Spleen (tissue), 11 donors: ENCODE measurements at regions not wholly inside any gene's neighbourhood (a gene's known extent, or its start where the extent isn't known, plus 50 kb on each side); places are given as distances from the start of the nearest gene placed in this dataset.

Source experiments
- DNase-seq: peaks from one replicate; pipeline ENCODE4 v3.0.0-alpha.2; 2020
- H3K27ac ChIP-seq, 8 donors: fragments of 200-600 bp; sonication (generic) in 7 of 8; 1 replicate in 4 of 8; 2 replicates in 4 of 8; pipeline versions ENCODE4 v1.5.0 to v1.8.0; 2016 to 2021; ENCODE audit warnings: inconsistent platforms in 4 of 8, mild to moderate bottlenecking in 4 of 8, moderate library complexity in 1 of 8
- H3K27me3 ChIP-seq, 7 donors: fragments of 200-600 bp; sonication (generic) in 6 of 7; replicated peaks in 1 of 7; 1 replicate in 4 of 7; 2 replicates in 3 of 7; pipeline versions ENCODE4 v1.5.0 to v1.8.0; 2016 to 2021; ENCODE audit warnings: inconsistent platforms in 3 of 7, mild to moderate bottlenecking in 1 of 7
- H3K36me3 ChIP-seq, 6 donors: fragments of 200-600 bp; sonication (generic) in 5 of 6; 1 replicate in 4 of 6; 2 replicates in 2 of 6; pipeline versions ENCODE4 v1.5.0 to v1.8.0; 2016 to 2021; ENCODE audit warnings: inconsistent platforms in 2 of 6
- H3K4me1 ChIP-seq, 6 donors: fragments of 200-600 bp; sonication (generic) in 5 of 6; 1 replicate in 3 of 6; 2 replicates in 3 of 6; pipeline versions ENCODE4 v1.5.0 to v1.8.0; 2016 to 2021; ENCODE audit warnings: inconsistent platforms in 3 of 6
- H3K4me3 ChIP-seq, 8 donors: fragments of 200-600 bp; sonication (generic) in 7 of 8; 1 replicate in 4 of 8; 2 replicates in 4 of 8; pipeline versions ENCODE4 v1.5.0 to v1.8.0; 2016 to 2021; ENCODE audit warnings: inconsistent platforms in 4 of 8, mild to moderate bottlenecking in 4 of 8, moderate library complexity in 2 of 8
- H3K9me3 ChIP-seq, 8 donors: fragments of 200-600 bp; sonication (generic) in 7 of 8; 1 replicate in 4 of 8; 2 replicates in 4 of 8; pipeline versions ENCODE4 v1.5.0 to v1.8.0; 2016 to 2021; ENCODE audit warnings: inconsistent platforms in 4 of 8
- CTCF ChIP-seq, 11 experiments: fragments of 200-600 bp in 7 of 11; fragments of 450-650 bp in 4 of 11; sonication (generic) in 4 of 11; IDR thresholded peaks in 8 of 11; conservative IDR thresholded peaks in 3 of 11; 1 replicate in 7 of 11; 2 replicates in 4 of 11; pipeline versions ENCODE4 v1.4.0 to v1.8.0; 2016 to 2021; ENCODE audit warnings: antibody characterized with exemption in 11 of 11, inconsistent platforms in 4 of 11, mild to moderate bottlenecking in 1 of 11
- POLR2A ChIP-seq, 3 donors: fragments of 450-650 bp; IDR thresholded peaks; one replicate each; pipeline ENCODE4 v1.5.1; 2017; ENCODE audit warnings: antibody characterized with exemption in 3 of 3, mild to moderate bottlenecking in 1 of 3
- POLR2AphosphoS5 ChIP-seq, 3 donors: sonication (generic); formaldehyde crosslinking; IDR thresholded peaks; one replicate each; pipeline ENCODE4 v1.5.1; 2017; ENCODE audit warnings: antibody characterized with exemption in 3 of 3
- WGBS, 5 donors: extraction: QIAGEN DNeasy Blood & Tissue Kit in 3 of 5; methylation state at CpG; one replicate each; pipeline versions ENCODE4 v1.1.5 to v1.1.7; 2013 to 2018; 5-methylcytosine and 5-hydroxymethylcytosine counted together
- intact Hi-C: fragments of 100-400 bp; cut with DNase I; formaldehyde crosslinking; loops from one replicate; pipeline ENCODE4 v1.15.0; 2023; ENCODE audit warnings: low total_unique reads
- donor health status: healthy with polysubstance abuse.
- donor health status: DM: no; HTN: no; CAD: no; lungs with moderate emphysema.
- donor health status: DM: no; HTN: no; CAD: no.
- donor health status: Bipolar disorder and iron deficiency.
- donor health status: healthy.
- donor health status: DM: no; HTN: no; CAD: no.
- donor health status: DM: yes; HTN: yes; CAD: no.

GRCh38 chr3:163786416-163786815 lies 1291.9 kb downstream of the SI start:
- peaks cover 0 to 15% (median 1%) of the 10 kb centered on the region in 8 donors for H3K9me3 ChIP-seq
- H3K27ac ChIP-seq = no peak overlapping the region
- no peaks in the 10 kb centered on the region for H3K27me3 ChIP-seq
- H3K4me3 ChIP-seq = no peak overlapping the region
- 69 to 88% (median 72%) methylated on average over 2 of the region's 2 CpGs for WGBS, 5 donors
- intact Hi-C loops = no loop called here
- no peaks in the 10 kb centered on the region for H3K36me3 ChIP-seq
- H3K4me1 ChIP-seq = no peaks in the 10 kb centered on the region
- no peak for DNase-seq
- TF ChIP-seq POLR2A (IDR thresholded peaks at IDR 0.05) = no peak
- no peak for TF ChIP-seq CTCF (IDR thresholded peaks at IDR 0.05 in 8 of 11, conservative IDR thresholded peaks at IDR 0.05 in 3 of 11)
- TF ChIP-seq POLR2AphosphoS5 (IDR thresholded peaks at IDR 0.05) = no peak

DNA sequence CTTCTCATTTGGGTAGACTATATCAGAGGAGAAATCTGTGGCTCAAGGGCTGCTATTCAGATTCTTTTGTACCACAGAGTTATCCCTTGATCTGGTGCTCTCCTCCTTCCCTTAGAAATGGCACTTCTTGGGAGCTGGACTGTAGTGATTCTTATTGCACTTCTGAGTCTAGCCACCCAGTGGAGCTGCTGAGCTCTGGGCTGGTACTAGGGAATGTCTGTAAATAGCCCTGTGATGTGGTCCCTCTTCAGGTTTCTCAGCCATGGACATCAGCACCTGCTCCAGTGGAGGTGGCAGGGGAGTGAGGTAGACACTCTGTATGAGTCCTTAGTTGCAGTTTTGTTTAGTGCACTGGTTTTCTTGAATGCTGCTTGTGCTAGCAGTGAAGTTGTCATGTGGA lies 1292.6 kb downstream of the SI start:
- DNase-seq = no peak
- TF ChIP-seq CTCF (IDR thresholded peaks at IDR 0.05 in 8 of 11, conservative IDR thresholded peaks at IDR 0.05 in 3 of 11) (no peak), POLR2A (IDR thresholded peaks at IDR 0.05) (no peak), POLR2AphosphoS5 (IDR thresholded peaks at IDR 0.05) (no peak)
- Histone ChIP-seq H3K4me1 (no peaks in the 10 kb centered on the region), H3K9me3 (peaks cover 0 to 14% (median 1%) of the 10 kb centered on the region in 8 donors), H3K4me3 (no peak overlapping the region), H3K36me3 (no peaks in the 10 kb centered on the region), H3K27ac (no peak overlapping the region), H3K27me3 (no peaks in the 10 kb centered on the region)
- intact Hi-C loops = no loop called here

- Histone ChIP-seq H3K4me1 (no peaks in the 10 kb centered on the region), H3K27ac (no peak overlapping the region), H3K36me3 (no peaks in the 10 kb centered on the region), H3K4me3 (no peak overlapping the region), H3K27me3 (no peaks in the 10 kb centered on the region), H3K9me3 (peaks cover 0 to 12% (median 0%) of the 10 kb centered on the region in 8 donors)
- TF ChIP-seq POLR2A (IDR thresholded peaks at IDR 0.05) (no peak), POLR2AphosphoS5 (IDR thresholded peaks at IDR 0.05) (no peak)
- intact Hi-C loops = no loop called here
- 71 to 82% (median 78%) methylated on average over 13 of the region's 13 CpGs for WGBS, 5 donors
- DNase-seq = no peak
These were observed 1298.6 kb downstream of the SI start for GRCh38 chr3:163779396-163780344.

DNA sequence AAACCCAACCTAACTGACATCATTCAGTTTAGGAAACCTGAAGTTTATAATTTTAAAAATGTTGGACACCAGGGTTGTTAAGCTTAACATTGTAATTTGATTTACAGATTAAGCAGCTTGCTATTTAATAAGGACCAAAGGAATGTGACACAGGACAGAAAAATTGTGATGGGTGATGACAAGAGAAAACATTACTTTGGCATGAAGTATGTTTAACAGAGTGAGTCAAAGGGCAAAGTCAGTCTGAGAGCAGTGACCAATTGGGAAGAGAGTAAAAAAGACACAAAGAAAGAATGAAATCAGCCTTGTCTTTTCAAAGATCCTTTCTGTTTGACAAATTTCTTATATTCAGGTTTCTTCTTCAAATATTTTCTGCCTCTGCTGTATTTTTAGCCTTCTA lies 1301.6 kb downstream of the SI start:
- Histone ChIP-seq H3K36me3 (no peaks in the 10 kb centered on the region), H3K4me1 (no peaks in the 10 kb centered on the region), H3K27ac (no peak overlapping the region), H3K4me3 (no peak overlapping the region), H3K27me3 (no peaks in the 10 kb centered on the region), H3K9me3 (peaks cover 0 to 35% (median 7%) of the 10 kb centered on the region in 8 donors)
- no peak for DNase-seq
- TF ChIP-seq POLR2AphosphoS5 (IDR thresholded peaks at IDR 0.05) = no peak
- TF ChIP-seq CTCF (IDR thresholded peaks at IDR 0.05 in 8 of 11, conservative IDR thresholded peaks at IDR 0.05 in 3 of 11) = no peak
- TF ChIP-seq POLR2A (IDR thresholded peaks at IDR 0.05) = no peak
- intact Hi-C loops = no loop called here
